GM13977 (cell line): ENCODE measurements at regions not wholly inside any gene's neighbourhood (a gene's known extent, or its start where the extent isn't known, plus 50 kb on each side); places are given as distances from the start of the nearest gene placed in this dataset.
A peak's percentile ranks its signal among the peaks of the same experiment; 100 is the strongest.

Experiments used
- DNase-seq: peaks from one replicate; pipeline ENCODE4 v3.0.0; 2012; ENCODE audit warnings: low spot score
- CTCF ChIP-seq: IDR thresholded peaks from 2 replicates; pipeline ENCODE4 v1.5.1; 2012; ENCODE audit warnings: mild to moderate bottlenecking, control low read depth; ENCODE audit not compliant: insufficient read depth; ENCODE audit errors: extremely low read depth, missing control alignments
- in situ Hi-C: fragments of 300-500 bp; cut with MboI; formaldehyde crosslinking; loops from one replicate; pipeline ENCODE4 v1.12.0; 2022; ENCODE audit warnings: low sequenced_read_pairs, low pct_unique_long_range_greater_than_20kb, mixed read lengths, inconsistent platforms; ENCODE audit not compliant: unreplicated experiment

DNA sequence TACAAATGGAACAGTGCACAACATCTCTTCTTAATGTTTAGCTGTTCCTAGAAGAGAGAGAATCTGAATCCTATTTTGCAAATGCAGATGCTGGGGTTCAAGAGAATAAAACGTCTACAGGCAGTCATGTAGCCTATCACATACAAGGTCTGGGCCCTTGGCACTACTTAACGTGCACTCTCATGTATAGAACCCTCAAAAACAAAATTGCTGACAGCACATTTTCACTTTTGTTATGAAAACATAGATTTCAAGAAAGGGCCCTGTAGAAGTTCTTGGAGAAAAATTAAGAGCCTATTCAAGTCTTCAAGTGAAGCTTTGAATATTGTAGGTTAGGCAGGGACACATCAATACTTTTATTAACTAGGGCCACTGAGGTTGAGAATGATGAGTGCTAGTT, 504.3 kb upstream of the FAM98A start:
- no peak for DNase-seq
- no peak for TF ChIP-seq CTCF
- in situ Hi-C loops, result loop anchor here (25.0 kb wide), 1 partner anchor 1284 kb away; no protein-coding TSS in a partner anchor

- DNase-seq, result no peak
- no peak for TF ChIP-seq CTCF
- in situ Hi-C loops, result loop anchor here (25.0 kb wide), 1 partner anchor 1285 kb away; no protein-coding TSS in a partner anchor
Measured at GRCh38 chr2:34102339-34102738, 503.2 kb upstream of the FAM98A start.

DNA sequence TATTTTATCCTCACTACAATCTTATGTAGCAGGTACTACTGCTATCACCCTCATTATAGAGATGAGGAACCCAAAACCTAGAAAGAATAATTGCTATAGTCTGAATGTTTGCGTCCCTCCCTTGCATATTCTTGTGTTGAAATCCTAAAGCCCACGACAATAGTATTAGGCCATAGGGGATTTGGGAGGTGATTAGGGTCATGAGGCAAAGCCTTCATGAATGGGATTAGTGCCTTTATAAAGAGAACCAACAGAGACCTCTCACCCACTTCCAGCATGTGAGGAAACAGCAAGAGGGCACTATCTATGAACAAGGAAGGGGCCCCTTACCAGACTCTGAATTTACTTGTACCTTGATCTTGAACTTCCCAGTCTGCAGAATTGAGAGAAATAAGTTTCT, 500.3 kb upstream of the FAM98A start:
- no peak for TF ChIP-seq CTCF
- DNase-seq, result no peak
- in situ Hi-C loops, result no loop called here

- no peak for TF ChIP-seq CTCF
- DNase-seq, result no peak
- in situ Hi-C loops, result no loop called here
Measured at GRCh38 chr2:34098256-34098655, 499.2 kb upstream of the FAM98A start.

GRCh38 chr2:34096562-34097171, 497.6 kb upstream of the FAM98A start:
- peak; percentile 68 for TF ChIP-seq CTCF
- peak; percentile 15 for DNase-seq
- in situ Hi-C loops, result no loop called here

DNA sequence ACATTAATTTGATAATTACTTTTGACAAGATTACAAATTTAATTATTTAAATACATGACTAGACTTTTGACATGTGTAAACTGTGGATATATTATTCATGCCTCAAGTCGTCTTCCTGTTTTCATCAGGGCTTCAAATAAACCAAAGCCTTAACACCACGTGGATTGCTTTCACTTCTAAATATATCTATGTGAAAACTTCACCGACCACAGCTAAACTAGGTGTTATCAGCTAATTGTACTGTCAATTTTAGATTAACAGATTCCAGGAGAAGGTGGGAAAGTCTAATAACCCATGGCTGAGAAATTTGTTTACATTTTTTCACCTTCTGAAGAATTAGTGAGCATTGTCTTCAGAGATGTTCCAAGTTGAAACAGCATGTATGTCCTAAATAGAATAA, 494.7 kb upstream of the FAM98A start:
- TF ChIP-seq CTCF, result no peak
- in situ Hi-C loops, result no loop called here

More for the DNA sequence above, 494.7 kb upstream of the FAM98A start:
- DNase-seq, result no peak
